ENCODE measurements at regions not wholly inside any gene's neighbourhood (a gene's known extent, or its start where the extent isn't known, plus 50 kb on each side); places are given as distances from the start of the nearest gene placed in this dataset.

GRCh38 chr4:22941688-22942375 is 249.1 kb downstream of the GBA3 start:
- WGBS: 48% methylated on average over 5 of the region's 5 CpGs
- TF ChIP-seq, protein P1, sequence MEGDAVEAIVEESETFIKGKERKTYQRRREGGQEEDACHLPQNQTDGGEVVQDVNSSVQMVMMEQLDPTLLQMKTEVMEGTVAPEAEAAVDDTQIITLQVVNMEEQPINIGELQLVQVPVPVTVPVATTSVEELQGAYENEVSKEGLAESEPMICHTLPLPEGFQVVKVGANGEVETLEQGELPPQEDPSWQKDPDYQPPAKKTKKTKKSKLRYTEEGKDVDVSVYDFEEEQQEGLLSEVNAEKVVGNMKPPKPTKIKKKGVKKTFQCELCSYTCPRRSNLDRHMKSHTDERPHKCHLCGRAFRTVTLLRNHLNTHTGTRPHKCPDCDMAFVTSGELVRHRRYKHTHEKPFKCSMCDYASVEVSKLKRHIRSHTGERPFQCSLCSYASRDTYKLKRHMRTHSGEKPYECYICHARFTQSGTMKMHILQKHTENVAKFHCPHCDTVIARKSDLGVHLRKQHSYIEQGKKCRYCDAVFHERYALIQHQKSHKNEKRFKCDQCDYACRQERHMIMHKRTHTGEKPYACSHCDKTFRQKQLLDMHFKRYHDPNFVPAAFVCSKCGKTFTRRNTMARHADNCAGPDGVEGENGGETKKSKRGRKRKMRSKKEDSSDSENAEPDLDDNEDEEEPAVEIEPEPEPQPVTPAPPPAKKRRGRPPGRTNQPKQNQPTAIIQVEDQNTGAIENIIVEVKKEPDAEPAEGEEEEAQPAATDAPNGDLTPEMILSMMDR (IDR thresholded peaks at IDR 0.05): no peak
- Histone ChIP-seq H3K27ac (no peak overlapping the region), H3K4me3 (no peak overlapping the region), H3K9me3 (no peaks in the 10 kb centered on the region), H3K27me3 (replicated peaks; ENCODE audit: insufficient read depth) (no peaks in the 10 kb centered on the region), H3K4me1 (replicated peaks) (no peaks in the 10 kb centered on the region), H3K36me3 (no peaks in the 10 kb centered on the region)
- no peak for DNase-seq (ENCODE audit: low spot score)
- intact Hi-C loops (cut with DNase I): no loop called here

DNA sequence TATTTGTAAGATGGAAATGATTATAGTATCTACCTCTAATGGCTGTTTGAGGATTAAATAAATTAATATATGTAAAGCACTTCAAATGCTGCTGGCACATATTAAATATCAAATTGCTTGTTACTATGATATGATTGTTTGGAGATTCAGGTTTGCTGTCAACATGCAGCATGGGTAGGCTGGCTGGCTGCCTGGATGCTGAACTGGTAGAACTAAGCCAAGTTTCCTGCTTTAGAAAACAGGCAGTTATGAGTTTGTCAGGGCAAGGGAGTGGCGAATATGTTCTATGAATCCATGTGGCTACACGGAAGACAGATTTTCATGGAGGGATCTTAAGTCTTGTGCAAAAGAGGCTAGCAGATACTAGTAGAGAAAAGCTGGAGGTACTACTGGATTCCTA is 239.6 kb downstream of the GBA3 start:
- TF ChIP-seq, protein P1 (IDR thresholded peaks at IDR 0.05): no peak
- TF ChIP-seq POLR2A (IDR thresholded peaks at IDR 0.05): no peak
- TF ChIP-seq POLR2AphosphoS5 (IDR thresholded peaks at IDR 0.05): no peak
- H3K36me3 ChIP-seq: no peaks in the 10 kb centered on the region
- no peaks in the 10 kb centered on the region for H3K27me3 ChIP-seq (replicated peaks; ENCODE audit: insufficient read depth)
- intact Hi-C loops (cut with DNase I): no loop called here
- H3K27ac ChIP-seq: no peak overlapping the region
- no peaks in the 10 kb centered on the region for H3K4me1 ChIP-seq (replicated peaks)
- WGBS: 43% methylated on average over 2 of the region's 2 CpGs
- H3K9me3 ChIP-seq: no peaks in the 10 kb centered on the region
- no peak overlapping the region for H3K4me3 ChIP-seq
- no peak for DNase-seq (ENCODE audit: low spot score)

- TF ChIP-seq POLR2AphosphoS5 (IDR thresholded peaks at IDR 0.05) (no peak), POLR2A (IDR thresholded peaks at IDR 0.05) (no peak)
- TF ChIP-seq, protein P1 (IDR thresholded peaks at IDR 0.05): no peak
- no peak for DNase-seq (ENCODE audit: low spot score)
- Histone ChIP-seq H3K27ac (no peak overlapping the region), H3K4me3 (no peak overlapping the region), H3K4me1 (replicated peaks) (no peaks in the 10 kb centered on the region), H3K27me3 (replicated peaks; ENCODE audit: insufficient read depth) (no peaks in the 10 kb centered on the region), H3K9me3 (no peaks in the 10 kb centered on the region), H3K36me3 (no peaks in the 10 kb centered on the region)
- WGBS: 95% methylated on average over 2 of the region's 2 CpGs
- intact Hi-C loops (cut with DNase I): no loop called here
Measured at GRCh38 chr4:22922426-22922825, 229.7 kb downstream of the GBA3 start.

DNA sequence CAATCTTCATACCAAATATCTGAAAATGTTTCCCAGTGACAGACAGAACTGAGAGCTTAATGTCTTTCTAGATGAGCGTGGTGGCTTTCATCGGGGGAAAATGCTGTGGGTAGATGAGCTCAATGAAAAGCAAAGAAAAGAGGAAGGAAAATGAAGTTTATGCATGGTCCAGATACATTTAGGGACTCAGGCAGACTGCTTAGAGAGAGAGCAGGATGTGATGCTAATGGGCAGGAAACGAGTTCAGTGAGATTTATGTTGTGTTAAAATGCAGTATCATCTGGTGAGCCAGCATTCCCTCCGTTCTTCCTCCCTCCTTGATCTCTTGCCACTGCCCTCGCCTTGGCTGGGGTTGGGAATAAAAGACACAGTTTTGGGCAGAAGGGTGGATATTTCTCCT is 229.2 kb downstream of the GBA3 start:
- no peaks in the 10 kb centered on the region for H3K4me1 ChIP-seq (replicated peaks)
- no peak for DNase-seq (ENCODE audit: low spot score)
- no peak overlapping the region for H3K27ac ChIP-seq
- intact Hi-C loops (cut with DNase I): no loop called here
- H3K36me3 ChIP-seq: no peaks in the 10 kb centered on the region
- 57% methylated on average over 5 of the region's 5 CpGs for WGBS
- H3K27me3 ChIP-seq (replicated peaks; ENCODE audit: insufficient read depth): no peaks in the 10 kb centered on the region
- TF ChIP-seq POLR2A (IDR thresholded peaks at IDR 0.05): no peak
- no peak for TF ChIP-seq POLR2AphosphoS5 (IDR thresholded peaks at IDR 0.05)
- TF ChIP-seq, protein P1 (IDR thresholded peaks at IDR 0.05): no peak
- H3K9me3 ChIP-seq: no peaks in the 10 kb centered on the region
- no peak overlapping the region for H3K4me3 ChIP-seq

DNA sequence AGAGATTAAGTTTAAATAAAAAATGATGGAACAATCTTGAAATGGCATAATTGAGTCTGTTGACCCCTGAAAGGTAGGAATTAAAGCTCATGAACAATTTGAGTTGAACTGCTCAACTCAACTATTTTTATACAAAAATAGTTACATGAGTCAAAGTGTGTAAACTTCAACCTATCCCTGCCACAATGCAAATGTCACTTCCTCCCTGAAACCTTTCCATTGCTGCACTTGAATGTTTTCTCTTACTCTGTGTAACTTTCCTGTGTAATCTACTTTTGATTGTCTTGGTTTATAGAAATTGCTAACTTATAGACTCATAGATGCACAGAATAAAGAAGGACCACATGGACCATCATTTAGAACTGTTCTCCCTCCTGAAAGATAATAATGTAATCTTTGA is 218.5 kb downstream of the GBA3 start:
- no peak for TF ChIP-seq POLR2AphosphoS5 (IDR thresholded peaks at IDR 0.05)
- no peak for TF ChIP-seq POLR2A (IDR thresholded peaks at IDR 0.05)
- no peaks in the 10 kb centered on the region for H3K4me1 ChIP-seq (replicated peaks)
- no peak overlapping the region for H3K27ac ChIP-seq
- H3K36me3 ChIP-seq: no peaks in the 10 kb centered on the region
- DNase-seq (ENCODE audit: low spot score): no peak
- H3K27me3 ChIP-seq (replicated peaks; ENCODE audit: insufficient read depth): no peaks in the 10 kb centered on the region
- H3K9me3 ChIP-seq: no peaks in the 10 kb centered on the region
- no peak overlapping the region for H3K4me3 ChIP-seq
- intact Hi-C loops (cut with DNase I): no loop called here

Data from prostate gland (tissue), 2 donors.